Mesenchymal stem cell (in vitro differentiated cells and primary cell): ENCODE measurements at regions not wholly inside any gene's neighbourhood (a gene's known extent, or its start where the extent isn't known, plus 50 kb on each side); places are given as distances from the start of the nearest gene placed in this dataset.
"Not testable (repeated sequence)": the region's sequence is repeated elsewhere in the genome, so short reads cannot be mapped to it uniquely, and the experiment has no call there.

Source experiments
- DNase-seq: peaks from one replicate; pipeline ENCODE4 v3.0.0-alpha.2; 2013
- H2AFZ ChIP-seq: one replicate; pipeline ENCODE4 v1.6.1; 2013; ENCODE audit warnings: low read depth, mild to moderate bottlenecking, control low read depth, inconsistent platforms, low read length, moderate library complexity
- H2AK5ac ChIP-seq: 2 replicates; pipeline ENCODE4 v1.6.1; 2013; ENCODE audit warnings: low read length, moderate library complexity, mild to moderate bottlenecking, inconsistent platforms; ENCODE audit not compliant: severe bottlenecking
- H2BK120ac ChIP-seq: one replicate; pipeline ENCODE4 v1.6.1; 2013; ENCODE audit warnings: low read depth, mild to moderate bottlenecking, inconsistent platforms, low read length, moderate library complexity
- H2BK12ac ChIP-seq, 2 experiments: one replicate each; pipeline ENCODE4 v1.6.1; 2013; ENCODE audit warnings: inconsistent platforms in 2 of 2, low read length in 2 of 2, mild to moderate bottlenecking in 2 of 2, moderate library complexity in 2 of 2, control low read depth in 1 of 2
- H2BK15ac ChIP-seq: one replicate; pipeline ENCODE4 v1.6.1; 2013; ENCODE audit warnings: mild to moderate bottlenecking, low read depth, inconsistent platforms; ENCODE audit not compliant: poor library complexity, severe bottlenecking
- H2BK5ac ChIP-seq: 2 replicates; pipeline ENCODE4 v1.6.1; 2013; ENCODE audit warnings: low read depth, mild to moderate bottlenecking, low read length, control low read depth, inconsistent platforms; ENCODE audit not compliant: poor library complexity, severe bottlenecking
- H3K14ac ChIP-seq, 2 experiments: one replicate each; pipeline ENCODE4 v1.6.1; 2013; ENCODE audit warnings: inconsistent platforms in 2 of 2, low read length in 2 of 2, control low read depth in 1 of 2, mild to moderate bottlenecking in 1 of 2, moderate library complexity in 1 of 2
- H3K18ac ChIP-seq, 2 experiments: one replicate each; pipeline ENCODE4 v1.6.1; 2013; ENCODE audit warnings: inconsistent platforms in 2 of 2, low read length in 2 of 2, control low read depth in 1 of 2, low read depth in 1 of 2, mild to moderate bottlenecking in 1 of 2
- H3K23ac ChIP-seq, 2 experiments: one replicate each; pipeline ENCODE4 v1.6.1; 2013; ENCODE audit warnings: inconsistent platforms in 2 of 2, low read length in 2 of 2, mild to moderate bottlenecking in 2 of 2, moderate library complexity in 2 of 2, control low read depth in 1 of 2
- H3K27ac ChIP-seq: 2 replicates; pipeline ENCODE4 v1.5.1; 2013; ENCODE audit warnings: mild to moderate bottlenecking, moderate library complexity, low read length, control low read depth, inconsistent platforms; ENCODE audit not compliant: poor library complexity, severe bottlenecking
- H3K27me3 ChIP-seq, 2 experiments: 2 replicates each; pipeline versions ENCODE4 v1.6.1 to v1.7.0; 2013; ENCODE audit warnings: low read length in 2 of 2, mild to moderate bottlenecking in 2 of 2, moderate library complexity in 2 of 2, control low read depth in 1 of 2, inconsistent platforms in 1 of 2; ENCODE audit not compliant: control insufficient read depth in 1 of 2, insufficient read depth in 1 of 2
- H3K36me3 ChIP-seq, 2 experiments: 2 replicates each; pipeline versions ENCODE4 v1.6.1 to v1.7.0; 2013; ENCODE audit warnings: low read length in 2 of 2, control low read depth in 1 of 2, inconsistent platforms in 1 of 2, low read depth in 1 of 2, mild to moderate bottlenecking in 1 of 2; ENCODE audit not compliant: insufficient read depth in 2 of 2, control insufficient read depth in 1 of 2
- H3K4ac ChIP-seq, 2 experiments: one replicate each; pipeline ENCODE4 v1.6.1; 2013; ENCODE audit warnings: inconsistent platforms in 2 of 2, low read length in 2 of 2, mild to moderate bottlenecking in 2 of 2, moderate library complexity in 2 of 2, control low read depth in 1 of 2, low read depth in 1 of 2
- H3K4me1 ChIP-seq: 2 replicates; pipeline ENCODE4 v1.6.1; 2013; ENCODE audit warnings: low read depth, low read length, control low read depth; ENCODE audit not compliant: control insufficient read depth, insufficient read depth
- H3K4me2 ChIP-seq: 2 replicates; pipeline ENCODE4 v1.6.1; 2013; ENCODE audit warnings: low read length, mild to moderate bottlenecking, inconsistent platforms; ENCODE audit not compliant: poor library complexity, severe bottlenecking
- H3K4me3 ChIP-seq, 2 experiments: 2 replicates each; pipeline versions ENCODE4 v1.5.1 to v1.7.0; 2013; ENCODE audit warnings: low read length in 2 of 2, mild to moderate bottlenecking in 2 of 2, control low read depth in 1 of 2, low read depth in 1 of 2; ENCODE audit not compliant: insufficient read depth in 1 of 2
- H3K79me1 ChIP-seq: replicated peaks from 2 replicates; pipeline ENCODE4 v1.6.1; 2013; ENCODE audit warnings: mild to moderate bottlenecking, control low read depth, low read length, inconsistent platforms; ENCODE audit not compliant: poor library complexity, severe bottlenecking
- H3K9ac ChIP-seq: 2 replicates; pipeline ENCODE4 v1.7.0; 2013; ENCODE audit warnings: mild to moderate bottlenecking, low read length, moderate library complexity
- H3K9me3 ChIP-seq: 2 replicates; pipeline ENCODE4 v1.7.0; 2013; ENCODE audit warnings: mild to moderate bottlenecking, low read length; ENCODE audit not compliant: control insufficient read depth
- H4K8ac ChIP-seq: one replicate; pipeline ENCODE4 v1.6.1; 2013; ENCODE audit warnings: inconsistent platforms, mild to moderate bottlenecking, low read length, moderate library complexity
- H4K91ac ChIP-seq: one replicate; pipeline ENCODE4 v1.6.1; 2013; ENCODE audit warnings: mild to moderate bottlenecking, low read length, inconsistent platforms
- WGBS: methylation state at CpG from one replicate; pipeline ENCODE4 v1.1.7; 2013; ENCODE audit warnings: mixed read lengths; 5-methylcytosine and 5-hydroxymethylcytosine counted together

DNA sequence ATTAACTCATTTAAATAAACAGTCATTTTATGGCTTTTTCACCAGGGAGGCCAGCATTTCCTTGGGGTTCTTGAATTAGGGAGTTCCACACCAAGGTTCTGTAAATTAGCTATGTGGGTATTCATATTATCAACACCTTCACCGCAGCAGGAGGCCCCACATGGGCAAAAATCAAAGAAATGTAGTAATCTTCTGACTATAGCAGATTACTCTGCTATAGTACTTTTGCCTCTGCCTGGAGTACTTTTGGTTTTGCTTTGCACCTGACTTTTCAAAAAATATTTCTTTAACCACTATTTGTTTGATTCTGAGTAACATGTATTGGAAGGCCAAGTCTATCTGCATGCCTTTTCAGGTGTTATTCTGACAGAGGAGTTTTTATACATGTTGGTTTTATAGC, 728.1 kb downstream of the TTLL7 start:
- not testable (repeated sequence) for H3K9me3 ChIP-seq, H3K4me3 ChIP-seq, H3K27ac ChIP-seq, H2BK15ac ChIP-seq, H3K4me1 ChIP-seq, H3K4ac ChIP-seq, DNase-seq, H3K27me3 ChIP-seq, H2AK5ac ChIP-seq, H3K4me2 ChIP-seq, H3K9ac ChIP-seq, H2AFZ ChIP-seq, H3K18ac ChIP-seq, H3K79me1 ChIP-seq, H3K36me3 ChIP-seq, H2BK12ac ChIP-seq, H2BK5ac ChIP-seq, H3K23ac ChIP-seq, H4K91ac ChIP-seq, H3K14ac ChIP-seq, H2BK120ac ChIP-seq, H4K8ac ChIP-seq
- WGBS, result no CpG with 5 or more reads among the region's 1 CpG

- H3K18ac ChIP-seq, H2BK120ac ChIP-seq, H3K79me1 ChIP-seq, H3K4me3 ChIP-seq, H3K27ac ChIP-seq, H3K4me2 ChIP-seq, H4K91ac ChIP-seq, H3K27me3 ChIP-seq, H2BK12ac ChIP-seq, H4K8ac ChIP-seq, H3K4ac ChIP-seq, H2AFZ ChIP-seq, H3K14ac ChIP-seq, H3K4me1 ChIP-seq, H3K36me3 ChIP-seq, H2BK5ac ChIP-seq, H2AK5ac ChIP-seq, H2BK15ac ChIP-seq, H3K9ac ChIP-seq, H3K23ac ChIP-seq, DNase-seq, H3K9me3 ChIP-seq: not testable (repeated sequence)
- 84% methylated on average over 12 of the region's 14 CpGs for WGBS
These were observed 735.1 kb downstream of the TTLL7 start for GRCh38 chr1:83263808-83264207.

DNA sequence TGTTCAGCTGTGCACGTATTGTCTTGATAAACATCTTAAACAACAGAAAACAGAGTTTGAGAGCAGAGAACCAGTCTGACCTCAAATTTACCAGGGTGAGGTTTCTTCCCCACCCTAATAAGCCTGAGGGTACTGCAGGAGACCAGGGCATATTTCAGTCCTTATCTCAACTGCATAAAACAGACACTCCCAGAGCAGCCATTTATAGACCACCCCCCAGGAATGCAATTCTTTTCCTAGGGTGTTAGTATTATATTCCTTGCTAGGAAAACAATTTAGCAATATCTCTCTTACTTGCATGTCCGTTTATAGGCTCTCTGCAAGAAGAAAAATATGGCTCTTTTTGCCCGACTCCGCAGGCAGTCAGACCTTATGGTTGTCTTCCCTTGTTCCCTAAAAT, 747.2 kb downstream of the TTLL7 start:
- H3K27ac ChIP-seq, H3K9ac ChIP-seq, H2BK120ac ChIP-seq, H4K91ac ChIP-seq, H2AK5ac ChIP-seq, H2AFZ ChIP-seq, H2BK12ac ChIP-seq, H3K4me1 ChIP-seq, H2BK5ac ChIP-seq, H3K23ac ChIP-seq, H4K8ac ChIP-seq, H3K4me3 ChIP-seq, H3K36me3 ChIP-seq, DNase-seq, H3K27me3 ChIP-seq, H3K9me3 ChIP-seq, H3K4ac ChIP-seq, H2BK15ac ChIP-seq, H3K14ac ChIP-seq, H3K79me1 ChIP-seq, H3K18ac ChIP-seq, H3K4me2 ChIP-seq: not testable (repeated sequence)
- 86% methylated on average over 4 of the region's 4 CpGs for WGBS

GRCh38 chr1:83246780-83247179, 752.2 kb downstream of the TTLL7 start:
- not testable (repeated sequence) for H3K18ac ChIP-seq, H2AFZ ChIP-seq, H2AK5ac ChIP-seq, H3K4me2 ChIP-seq, H3K27me3 ChIP-seq, H3K4ac ChIP-seq, H3K14ac ChIP-seq, H4K8ac ChIP-seq, H3K4me1 ChIP-seq, H3K9me3 ChIP-seq, H2BK12ac ChIP-seq, H3K27ac ChIP-seq, H4K91ac ChIP-seq, H3K9ac ChIP-seq, H2BK15ac ChIP-seq, H3K79me1 ChIP-seq, H3K36me3 ChIP-seq, H3K4me3 ChIP-seq, DNase-seq, H3K23ac ChIP-seq, H2BK5ac ChIP-seq, H2BK120ac ChIP-seq
- WGBS, result 96% methylated on average over 2 of the region's 3 CpGs
